ENCODE measurements at regions not wholly inside any gene's neighbourhood (a gene's known extent, or its start where the extent isn't known, plus 50 kb on each side); places are given as distances from the start of the nearest gene placed in this dataset.
"Not testable (repeated sequence)": the region's sequence is repeated elsewhere in the genome, so short reads cannot be mapped to it uniquely, and the experiment has no call there.

- H3K4me3 ChIP-seq (ENCODE audit: low read depth, low read length); DNase-seq (ENCODE audit: low read depth): not testable (repeated sequence)
Observed at GRCh38 chr10:95137990-95138625, 55.9 kb upstream of the ACSM6 start.

DNA sequence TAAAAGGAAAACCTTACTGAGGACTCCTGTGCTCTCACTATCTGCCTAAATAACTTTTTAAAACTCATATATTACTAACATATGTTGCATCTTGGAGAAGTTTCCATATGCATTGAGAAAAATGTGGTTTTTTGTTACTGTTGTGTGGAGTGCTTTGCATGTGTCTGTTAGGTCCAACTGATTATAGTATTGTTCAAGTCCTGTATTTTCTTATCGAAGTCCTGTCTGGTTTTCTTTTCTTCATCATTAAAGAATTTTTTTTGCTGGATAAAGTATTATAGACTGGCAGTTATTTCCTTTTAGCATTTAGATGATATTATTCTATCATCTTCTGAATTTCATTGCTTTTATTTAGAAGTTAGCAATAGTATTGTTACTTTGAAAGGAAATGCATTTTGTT is 59.5 kb upstream of the ACSM6 start:
- no peak overlapping the region for H3K4me3 ChIP-seq (ENCODE audit: low read depth, low read length)
- TF ChIP-seq, protein P1, sequence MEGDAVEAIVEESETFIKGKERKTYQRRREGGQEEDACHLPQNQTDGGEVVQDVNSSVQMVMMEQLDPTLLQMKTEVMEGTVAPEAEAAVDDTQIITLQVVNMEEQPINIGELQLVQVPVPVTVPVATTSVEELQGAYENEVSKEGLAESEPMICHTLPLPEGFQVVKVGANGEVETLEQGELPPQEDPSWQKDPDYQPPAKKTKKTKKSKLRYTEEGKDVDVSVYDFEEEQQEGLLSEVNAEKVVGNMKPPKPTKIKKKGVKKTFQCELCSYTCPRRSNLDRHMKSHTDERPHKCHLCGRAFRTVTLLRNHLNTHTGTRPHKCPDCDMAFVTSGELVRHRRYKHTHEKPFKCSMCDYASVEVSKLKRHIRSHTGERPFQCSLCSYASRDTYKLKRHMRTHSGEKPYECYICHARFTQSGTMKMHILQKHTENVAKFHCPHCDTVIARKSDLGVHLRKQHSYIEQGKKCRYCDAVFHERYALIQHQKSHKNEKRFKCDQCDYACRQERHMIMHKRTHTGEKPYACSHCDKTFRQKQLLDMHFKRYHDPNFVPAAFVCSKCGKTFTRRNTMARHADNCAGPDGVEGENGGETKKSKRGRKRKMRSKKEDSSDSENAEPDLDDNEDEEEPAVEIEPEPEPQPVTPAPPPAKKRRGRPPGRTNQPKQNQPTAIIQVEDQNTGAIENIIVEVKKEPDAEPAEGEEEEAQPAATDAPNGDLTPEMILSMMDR (IDR thresholded peaks at IDR 0.05; ENCODE audit: insufficient read depth, low read depth, low read length): no peak
- no peak for DNase-seq (ENCODE audit: low read depth)

DNA sequence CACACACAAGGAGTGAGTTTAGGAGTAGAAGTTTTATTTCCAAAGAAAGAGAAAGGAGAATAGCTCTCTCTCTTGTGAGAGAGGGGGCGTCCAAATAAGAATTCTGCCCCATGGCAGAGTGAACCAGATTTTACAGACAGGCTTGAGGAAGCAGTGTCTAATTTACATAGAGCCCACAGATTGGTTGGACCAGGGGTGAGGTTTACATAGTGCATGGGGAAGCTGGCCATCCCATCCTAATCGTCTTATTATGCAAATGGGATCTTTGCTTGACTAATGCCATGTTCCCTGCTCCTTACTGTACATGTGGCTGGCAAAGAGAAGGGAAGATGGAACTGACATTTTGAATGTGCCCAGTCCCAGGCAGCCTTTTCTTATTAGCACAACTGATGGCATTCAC is 60.0 kb upstream of the ACSM6 start:
- TF ChIP-seq, protein P1 (IDR thresholded peaks at IDR 0.05; ENCODE audit: insufficient read depth, low read depth, low read length): no peak
- no peak for DNase-seq (ENCODE audit: low read depth)
- H3K4me3 ChIP-seq (ENCODE audit: low read depth, low read length): no peak overlapping the region

DNA sequence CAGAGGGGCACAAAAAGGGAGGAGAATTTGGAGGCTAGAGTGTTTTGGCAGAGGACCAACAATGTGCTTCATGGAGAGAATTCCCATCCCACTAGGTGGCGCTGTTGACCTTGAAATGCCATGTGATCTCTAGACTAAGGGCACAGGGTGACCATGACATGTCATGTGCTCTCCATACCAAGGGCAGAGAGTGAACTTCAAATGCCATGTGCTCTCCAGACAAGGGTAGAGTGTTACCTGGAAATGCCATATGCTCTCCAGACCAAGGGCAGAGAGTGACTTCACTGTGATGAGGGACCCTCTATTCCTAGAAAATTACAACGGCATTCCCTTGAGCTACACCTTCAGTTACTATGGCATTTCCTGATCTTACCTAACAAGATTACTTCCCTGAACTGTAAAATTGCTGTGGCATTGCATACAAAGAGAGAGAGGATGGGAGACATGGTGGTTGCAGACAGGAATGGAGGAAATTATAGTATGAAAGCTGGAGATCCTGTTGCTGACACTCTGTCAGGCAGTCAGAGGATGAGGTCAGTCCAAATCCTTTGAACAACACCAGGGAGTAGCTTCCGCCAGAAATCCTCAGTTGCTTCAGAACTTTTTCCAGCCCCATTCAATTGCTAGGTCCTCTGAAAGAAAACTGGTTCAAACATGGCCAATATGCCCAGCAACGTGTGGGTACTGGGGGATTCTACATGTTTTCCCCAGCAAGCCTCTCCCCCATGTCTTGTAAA is 60.9 kb upstream of the ACSM6 start:
- TF ChIP-seq, protein P1 (IDR thresholded peaks at IDR 0.05; ENCODE audit: insufficient read depth, low read depth, low read length): peak; percentile 84
- no peak overlapping the region for H3K4me3 ChIP-seq (ENCODE audit: low read depth, low read length)
- peak; percentile 74 for DNase-seq (ENCODE audit: low read depth)

- not testable (repeated sequence) for DNase-seq (ENCODE audit: low read depth); H3K4me3 ChIP-seq (ENCODE audit: low read depth, low read length)
Observed at GRCh38 chr10:95130429-95130828, 61.1 kb upstream of the CYP2C8 start.

DNA sequence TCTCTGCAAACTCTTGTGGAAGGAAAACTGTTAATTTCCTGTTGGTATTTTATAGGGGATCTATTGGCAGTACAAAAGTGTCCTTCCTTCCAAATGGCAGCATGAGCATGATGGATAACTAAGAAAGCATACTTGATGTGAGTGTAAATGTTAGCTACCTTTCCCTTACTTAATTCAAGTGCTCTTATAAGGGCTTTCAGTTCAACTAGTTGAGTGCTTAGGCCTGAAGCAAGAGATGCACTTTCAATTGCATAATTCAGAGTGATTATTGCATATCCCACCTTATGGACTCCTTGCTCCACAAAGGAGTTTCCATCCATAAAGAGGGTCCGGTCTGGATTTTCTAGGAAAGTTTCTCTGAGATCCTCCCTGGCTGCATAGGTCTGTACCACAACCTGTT is 56.3 kb upstream of the CYP2C8 start:
- no peak for DNase-seq (ENCODE audit: low read depth)
- H3K4me3 ChIP-seq (ENCODE audit: low read depth, low read length): no peak overlapping the region
- TF ChIP-seq, protein P1 (IDR thresholded peaks at IDR 0.05; ENCODE audit: insufficient read depth, low read depth, low read length): no peak

GRCh38 chr10:95122736-95123135 is 53.4 kb upstream of the CYP2C8 start:
- no peak for DNase-seq (ENCODE audit: low read depth)
- H3K4me3 ChIP-seq (ENCODE audit: low read depth, low read length): no peak overlapping the region
- TF ChIP-seq, protein P1 (IDR thresholded peaks at IDR 0.05; ENCODE audit: insufficient read depth, low read depth, low read length): no peak

GRCh38 chr10:95121904-95122303 is 52.6 kb upstream of the CYP2C8 start:
- peak; percentile 49 for DNase-seq (ENCODE audit: low read depth)
- no peak overlapping the region for H3K4me3 ChIP-seq (ENCODE audit: low read depth, low read length)
- TF ChIP-seq, protein P1 (IDR thresholded peaks at IDR 0.05; ENCODE audit: insufficient read depth, low read depth, low read length): no peak
